PC-3 (cell line): ENCODE measurements at regions not wholly inside any gene's neighbourhood (a gene's known extent, or its start where the extent isn't known, plus 50 kb on each side); places are given as distances from the start of the nearest gene placed in this dataset.

Experiments
- EZH2 ChIP-seq: fragments of 300-600 bp; sonication (generic); IDR thresholded peaks from one replicate; pipeline ENCODE4 v1.6.1; 2017; ENCODE audit warnings: antibody characterized with exemption, mild to moderate bottlenecking, low read length; ENCODE audit not compliant: unreplicated experiment
- EZH2phosphoT487 ChIP-seq: fragments of 300-600 bp; sonication (generic); IDR thresholded peaks from 2 replicates; pipeline ENCODE4 v1.6.1; 2018; ENCODE audit warnings: mild to moderate bottlenecking, antibody characterized with exemption, low read length, borderline replicate concordance

- TF ChIP-seq EZH2 (no peak), EZH2phosphoT487 (no peak)
Measured at GRCh38 chr4:63316633-63317032, 1092.6 kb downstream of the TECRL start.
